Lower leg skin (tissue), 3 donors: ENCODE measurements at regions not wholly inside any gene's neighbourhood (a gene's known extent, or its start where the extent isn't known, plus 50 kb on each side); places are given as distances from the start of the nearest gene placed in this dataset.

ENCODE experiments used
- POLR2A ChIP-seq, 2 donors: fragments of 450-650 bp; IDR thresholded peaks; one replicate each; pipeline ENCODE4 v1.6.1; 2016 to 2017; ENCODE audit warnings: antibody characterized with exemption in 2 of 2, mild to moderate bottlenecking in 1 of 2, moderate library complexity in 1 of 2
- TF ChIP-seq, protein P1 (sequence below), 3 donors: fragments of 450-650 bp; IDR thresholded peaks; one replicate each; pipeline ENCODE4 v1.5.1; 2016; ENCODE audit warnings: antibody characterized with exemption in 3 of 3, mild to moderate bottlenecking in 3 of 3, moderate library complexity in 2 of 3

DNA sequence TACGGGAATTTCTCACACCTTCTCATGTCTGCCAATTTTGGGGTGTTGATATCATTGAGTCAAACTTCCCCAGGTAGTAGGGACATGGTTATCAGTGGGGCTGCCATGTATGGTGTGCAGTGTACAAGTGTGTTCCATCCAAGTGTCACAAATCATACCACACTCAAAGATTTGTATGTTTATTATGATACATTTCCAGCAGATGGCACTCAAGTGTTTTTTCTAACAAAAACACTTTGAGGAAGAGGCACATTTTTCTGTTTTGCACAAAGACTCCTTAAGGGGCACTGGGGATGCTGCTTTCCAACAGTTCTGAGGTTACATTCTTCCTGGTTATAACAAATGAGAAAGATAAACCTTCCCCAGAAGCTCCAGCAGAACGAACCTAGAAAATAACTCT is 414.5 kb downstream of the REEP3 start:
- TF ChIP-seq, protein P1, sequence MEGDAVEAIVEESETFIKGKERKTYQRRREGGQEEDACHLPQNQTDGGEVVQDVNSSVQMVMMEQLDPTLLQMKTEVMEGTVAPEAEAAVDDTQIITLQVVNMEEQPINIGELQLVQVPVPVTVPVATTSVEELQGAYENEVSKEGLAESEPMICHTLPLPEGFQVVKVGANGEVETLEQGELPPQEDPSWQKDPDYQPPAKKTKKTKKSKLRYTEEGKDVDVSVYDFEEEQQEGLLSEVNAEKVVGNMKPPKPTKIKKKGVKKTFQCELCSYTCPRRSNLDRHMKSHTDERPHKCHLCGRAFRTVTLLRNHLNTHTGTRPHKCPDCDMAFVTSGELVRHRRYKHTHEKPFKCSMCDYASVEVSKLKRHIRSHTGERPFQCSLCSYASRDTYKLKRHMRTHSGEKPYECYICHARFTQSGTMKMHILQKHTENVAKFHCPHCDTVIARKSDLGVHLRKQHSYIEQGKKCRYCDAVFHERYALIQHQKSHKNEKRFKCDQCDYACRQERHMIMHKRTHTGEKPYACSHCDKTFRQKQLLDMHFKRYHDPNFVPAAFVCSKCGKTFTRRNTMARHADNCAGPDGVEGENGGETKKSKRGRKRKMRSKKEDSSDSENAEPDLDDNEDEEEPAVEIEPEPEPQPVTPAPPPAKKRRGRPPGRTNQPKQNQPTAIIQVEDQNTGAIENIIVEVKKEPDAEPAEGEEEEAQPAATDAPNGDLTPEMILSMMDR (IDR thresholded peaks at IDR 0.05): no peak
- no peak for TF ChIP-seq POLR2A (IDR thresholded peaks at IDR 0.05)
